Calu3 (cell line): ENCODE measurements at regions not wholly inside any gene's neighbourhood (a gene's known extent, or its start where the extent isn't known, plus 50 kb on each side); places are given as distances from the start of the nearest gene placed in this dataset.

Source experiments
- BruUV-seq: library from RNA; stranded (reverse); fragments of 400-500 nt; replicated peaks from 2 replicates; lab custom pipeline; 2021; lab: Mats Ljungman, UMichigan
- CTCF ChIA-PET: fragments of 300-600 bp; sonication (Branson Sonifier 250); formaldehyde crosslinking; loops from one replicate; lab custom pipeline; 2022; ENCODE audit warnings: antibody characterized with exemption; lab: Charles Lee
- DNase-seq: peaks from one replicate; pipeline ENCODE4 v3.0.0; 2022
- H3K27ac Mint-ChIP-seq: one replicate; pipeline ENCODE4 v1.8.0; 2022; ENCODE audit warnings: mixed read lengths; ENCODE audit not compliant: unreplicated experiment
- H3K27me3 Mint-ChIP-seq: one replicate; pipeline ENCODE4 v1.8.0; 2022; ENCODE audit warnings: mixed read lengths; ENCODE audit not compliant: unreplicated experiment
- H3K36me3 Mint-ChIP-seq: one replicate; pipeline ENCODE4 v1.8.0; 2022; ENCODE audit warnings: mild to moderate bottlenecking, moderate library complexity, mixed read lengths; ENCODE audit not compliant: insufficient read depth, unreplicated experiment
- H3K4me1 Mint-ChIP-seq: one replicate; pipeline ENCODE4 v1.8.0; 2022; ENCODE audit warnings: mild to moderate bottlenecking, low read depth, mixed read lengths; ENCODE audit not compliant: unreplicated experiment
- H3K4me3 Mint-ChIP-seq: one replicate; pipeline ENCODE4 v1.8.0; 2022; ENCODE audit warnings: mild to moderate bottlenecking, low read depth, moderate library complexity, mixed read lengths; ENCODE audit not compliant: unreplicated experiment
- H3K9me3 Mint-ChIP-seq: one replicate; pipeline ENCODE4 v1.8.0; 2022; ENCODE audit warnings: low read depth, mixed read lengths; ENCODE audit not compliant: unreplicated experiment
- CTCF ChIP-seq: fragments of 200-600 bp; IDR thresholded peaks from one replicate; pipeline ENCODE4 v1.8.0; 2022; ENCODE audit warnings: antibody characterized with exemption; ENCODE audit not compliant: unreplicated experiment
- intact Hi-C: fragments of 100-400 bp; cut with micrococcal nuclease; formaldehyde crosslinking; loops from one replicate; pipeline ENCODE4 v1.10.0; 2022; ENCODE audit not compliant: unreplicated experiment

GRCh38 chr13:36493046-36493445 lies 60.8 kb downstream of the CCNA1 start:
- Mint-ChIP-seq H3K27ac (no peak overlapping the region), H3K27me3 (no peaks in the 10 kb centered on the region), H3K9me3 (no peaks in the 10 kb centered on the region), H3K4me3 (no peak overlapping the region), H3K36me3 (no peaks in the 10 kb centered on the region), H3K4me1 (no peaks in the 10 kb centered on the region)
- no peak for DNase-seq
- CTCF ChIA-PET: no interaction called here
- intact Hi-C loops: no loop called here
- no peak for TF ChIP-seq CTCF
- no TSS peak for BruUV-seq

GRCh38 chr13:36495431-36495830 lies 63.1 kb downstream of the CCNA1 start:
- no peak overlapping the region for H3K4me3 Mint-ChIP-seq
- CTCF ChIA-PET: interaction anchor here (0.8 kb wide), 1 partner anchor 18 kb away, joined by 3 read pairs; no protein-coding TSS in a partner anchor

GRCh38 chr13:36509369-36509768 lies 77.1 kb downstream of the CCNA1 start:
- Mint-ChIP-seq H3K4me1 (no peaks in the 10 kb centered on the region), H3K27me3 (peaks cover 13% of the 10 kb centered on the region), H3K9me3 (no peaks in the 10 kb centered on the region), H3K36me3 (no peaks in the 10 kb centered on the region), H3K4me3 (no peak overlapping the region), H3K27ac (no peak overlapping the region)
- intact Hi-C loops: no loop called here
- TF ChIP-seq CTCF: no peak
- CTCF ChIA-PET: no interaction called here
- DNase-seq: no peak
- BruUV-seq: no TSS peak

More at GRCh38 chr13:36495431-36495830, 63.1 kb downstream of the CCNA1 start:
- Mint-ChIP-seq H3K9me3 (no peaks in the 10 kb centered on the region), H3K27ac (no peak overlapping the region), H3K36me3 (no peaks in the 10 kb centered on the region), H3K4me1 (no peaks in the 10 kb centered on the region), H3K27me3 (no peaks in the 10 kb centered on the region)
- TF ChIP-seq CTCF: no peak
- BruUV-seq: no TSS peak
- DNase-seq: no peak
- intact Hi-C loops: no loop called here

- Mint-ChIP-seq H3K9me3 (no peaks in the 10 kb centered on the region), H3K27ac (no peak overlapping the region), H3K4me3 (no peak overlapping the region), H3K36me3 (no peaks in the 10 kb centered on the region), H3K27me3 (peaks cover 27% of the 10 kb centered on the region), H3K4me1 (no peaks in the 10 kb centered on the region)
- DNase-seq: no peak
- no peak for TF ChIP-seq CTCF
- intact Hi-C loops: no loop called here
- CTCF ChIA-PET: no interaction called here
- no TSS peak for BruUV-seq
Observed at GRCh38 chr13:36512771-36513170, 80.5 kb downstream of the CCNA1 start.
